HG03097 (cell line): ENCODE measurements at regions not wholly inside any gene's neighbourhood (a gene's known extent, or its start where the extent isn't known, plus 50 kb on each side); places are given as distances from the start of the nearest gene placed in this dataset.

Experiments
- ATAC-seq: cut with Tn5 transposase; IDR thresholded peaks from one replicate; pipeline ENCODE4 v1.9.1; 2021; ENCODE audit not compliant: unreplicated experiment, low FRiP score

DNA sequence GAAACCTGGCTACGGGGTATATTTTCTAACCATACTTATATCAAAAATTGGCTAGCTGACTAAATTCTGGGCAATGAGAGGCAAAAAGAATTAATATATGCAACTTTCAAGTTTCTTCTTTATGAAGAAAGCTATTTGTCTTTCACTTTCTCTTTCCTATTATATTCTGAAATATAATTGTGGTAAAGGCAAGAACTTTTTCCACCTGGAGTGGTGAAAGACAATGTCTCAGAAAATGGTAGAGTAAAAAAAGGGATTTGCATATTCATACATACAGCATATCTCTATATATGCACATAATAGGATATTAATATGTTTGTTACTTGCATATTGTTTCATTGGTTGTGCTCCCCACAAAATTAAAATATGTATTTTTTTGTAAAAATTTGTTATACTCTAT lies 793.8 kb downstream of the PLA2G4A start:
- no peak for ATAC-seq

DNA sequence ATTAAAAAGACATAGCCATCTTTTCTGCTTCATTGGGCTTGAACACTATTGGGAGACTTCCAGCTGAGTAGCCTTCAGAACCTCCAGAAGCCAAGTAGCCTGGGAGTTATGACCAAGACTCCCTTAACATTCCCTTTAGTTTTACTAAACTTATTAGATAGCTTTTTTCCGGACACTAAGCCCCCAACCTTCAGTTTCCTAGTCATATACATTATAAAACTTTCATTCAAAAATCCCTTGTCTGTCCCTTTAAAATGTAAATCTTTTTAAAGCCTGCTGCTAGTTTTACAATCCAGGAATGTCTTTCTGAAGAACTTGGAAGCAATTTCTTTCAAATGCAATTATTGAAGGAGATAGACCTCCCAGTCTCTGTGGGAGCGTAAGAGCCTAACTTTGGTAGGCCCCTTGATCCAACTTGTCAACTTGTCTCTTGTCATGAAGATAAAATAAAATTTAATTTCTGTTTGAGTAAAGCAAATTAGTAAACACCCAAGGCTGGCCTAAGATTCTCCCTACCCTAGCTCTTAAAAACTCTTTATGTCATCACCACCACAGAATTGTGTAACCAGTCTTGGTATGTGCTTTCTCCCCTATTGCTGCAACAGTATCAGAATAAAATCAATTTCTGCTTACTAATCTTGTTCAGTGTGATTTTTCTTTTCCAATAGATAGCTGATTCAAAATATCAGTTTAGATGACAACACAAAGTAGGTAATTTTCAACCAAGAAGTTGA lies 796.2 kb downstream of the PLA2G4A start:
- no peak for ATAC-seq

DNA sequence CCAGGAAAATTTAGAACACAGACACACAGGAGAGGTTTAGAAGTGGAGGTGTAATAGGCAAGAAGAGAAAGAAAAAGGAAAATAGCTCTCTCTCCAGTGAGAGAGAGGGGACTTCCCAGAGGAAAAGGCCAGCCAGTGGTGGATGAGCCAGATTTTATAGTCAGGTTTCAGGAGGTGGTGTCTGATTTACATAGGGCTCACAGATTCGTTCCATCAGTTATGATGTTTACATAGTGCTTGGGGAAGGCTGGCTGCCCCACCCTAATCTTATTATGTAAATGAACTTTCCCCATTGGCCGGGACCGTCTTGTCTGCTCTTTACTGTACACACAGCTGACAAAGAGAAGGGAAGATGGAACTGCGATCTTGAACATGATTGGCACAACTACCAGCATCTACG lies 797.3 kb downstream of the PLA2G4A start:
- ATAC-seq: no peak

DNA sequence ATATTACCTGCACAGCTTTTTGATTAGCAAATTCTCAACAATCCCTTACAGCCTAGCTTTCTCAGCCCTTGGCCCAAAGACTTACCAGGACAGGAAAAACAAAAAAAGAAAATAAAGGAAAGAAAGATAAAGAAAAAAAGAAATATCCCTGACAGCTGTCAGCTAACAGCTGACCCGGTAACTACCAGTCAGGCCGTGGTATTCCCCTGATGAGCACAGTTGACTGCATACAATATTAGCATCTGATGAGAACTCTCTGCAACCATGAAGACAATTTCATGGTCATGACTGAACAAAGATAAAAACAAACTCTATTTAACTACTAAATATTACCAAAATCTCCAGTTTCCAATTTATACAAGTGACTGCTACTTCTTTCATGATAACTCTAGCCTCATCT lies 798.8 kb downstream of the PLA2G4A start:
- no peak for ATAC-seq

DNA sequence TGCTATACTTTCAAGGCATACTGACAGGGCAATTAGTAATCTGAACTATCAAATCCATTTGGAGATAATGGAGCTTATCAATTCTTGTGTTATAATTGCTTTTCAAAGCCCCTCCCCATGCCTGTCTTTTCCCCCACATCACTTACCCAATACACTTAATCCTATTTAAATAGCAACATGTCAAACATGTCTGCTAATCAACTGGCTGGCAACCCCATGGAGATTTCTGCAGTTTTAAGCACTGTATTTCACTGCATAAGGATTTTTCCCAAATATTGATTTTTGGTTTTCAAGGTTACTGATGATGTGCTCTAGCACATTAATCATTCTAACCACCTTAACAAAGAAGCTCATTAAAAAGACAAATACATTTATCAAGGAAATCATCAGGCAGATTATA lies 800.3 kb downstream of the PLA2G4A start:
- no peak for ATAC-seq

DNA sequence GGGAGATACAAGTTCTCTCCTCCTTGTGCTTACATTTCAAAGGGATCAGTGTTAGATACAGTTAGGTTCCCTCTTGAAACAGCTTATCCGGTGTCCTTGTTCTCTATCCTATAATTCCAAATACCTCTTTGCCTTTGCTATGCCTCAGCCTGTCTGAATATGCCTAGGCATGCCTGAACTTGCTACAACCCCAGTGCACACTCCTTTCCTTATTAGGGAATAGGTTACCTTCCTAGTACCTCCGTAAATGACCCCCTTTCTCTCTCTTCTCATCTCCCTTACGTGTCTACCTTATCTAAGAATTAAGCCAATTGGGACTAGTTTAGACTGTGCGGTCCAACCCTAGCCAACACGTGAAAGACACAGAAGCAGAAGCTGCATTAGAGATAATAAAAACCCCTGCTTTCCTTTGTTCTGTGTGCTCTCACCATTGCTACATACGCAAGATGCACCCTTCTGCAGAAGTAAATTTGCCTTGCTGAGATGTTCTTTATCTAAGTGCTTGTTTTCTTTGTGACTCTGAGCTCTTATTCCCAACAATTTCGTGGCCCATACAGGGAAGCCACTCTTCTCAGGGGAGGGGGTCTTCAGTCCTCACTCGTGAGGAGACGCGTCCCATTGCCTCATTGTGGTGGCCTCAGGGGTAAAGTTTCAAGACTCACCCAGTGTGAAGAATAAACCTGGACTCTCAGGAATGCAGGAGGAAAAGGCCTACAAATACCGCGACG lies 802.1 kb downstream of the PLA2G4A start:
- no peak for ATAC-seq

DNA sequence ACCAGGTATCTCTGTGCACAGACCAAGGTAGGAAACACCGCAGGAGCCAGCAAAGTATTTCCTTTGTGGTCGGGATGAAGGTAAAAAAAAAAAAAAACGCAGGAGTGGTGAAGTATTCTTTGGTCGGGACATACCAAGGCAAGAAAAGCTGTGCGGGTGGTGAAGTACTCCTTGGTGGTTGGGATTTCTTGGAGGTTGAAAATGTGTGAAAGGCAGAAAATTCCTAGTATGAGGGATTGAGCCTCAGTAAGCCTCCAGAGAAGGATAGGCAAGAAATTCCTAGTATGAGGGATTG lies 802.6 kb downstream of the PLA2G4A start:
- no peak for ATAC-seq

- ATAC-seq: no peak
Measured at GRCh38 chr1:187631984-187632383, 803.2 kb downstream of the PLA2G4A start.

DNA sequence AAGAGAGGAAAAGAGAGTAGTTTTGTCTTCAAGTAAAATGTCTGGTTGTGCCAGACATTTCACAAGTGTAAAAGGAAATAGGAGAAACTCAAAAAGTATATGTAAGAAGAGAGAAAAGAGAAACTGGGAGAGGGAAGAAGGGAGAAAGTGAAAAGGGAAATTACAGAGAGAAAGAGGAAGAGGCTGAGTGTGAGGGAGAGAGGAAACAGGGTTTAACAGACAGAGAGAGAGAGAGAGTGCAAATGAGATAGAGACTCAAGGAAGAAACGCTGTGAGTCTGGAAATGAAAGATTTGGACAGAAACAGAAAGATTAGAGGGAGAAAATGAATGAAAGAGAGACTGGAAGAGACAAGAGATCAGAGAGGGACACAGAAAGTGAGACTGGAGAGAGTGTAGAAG lies 806.2 kb downstream of the PLA2G4A start:
- ATAC-seq: no peak

GRCh38 chr1:187638733-187639434 lies 810.1 kb downstream of the PLA2G4A start:
- no peak for ATAC-seq

GRCh38 chr1:187641015-187641414 lies 812.3 kb downstream of the PLA2G4A start:
- no peak for ATAC-seq

DNA sequence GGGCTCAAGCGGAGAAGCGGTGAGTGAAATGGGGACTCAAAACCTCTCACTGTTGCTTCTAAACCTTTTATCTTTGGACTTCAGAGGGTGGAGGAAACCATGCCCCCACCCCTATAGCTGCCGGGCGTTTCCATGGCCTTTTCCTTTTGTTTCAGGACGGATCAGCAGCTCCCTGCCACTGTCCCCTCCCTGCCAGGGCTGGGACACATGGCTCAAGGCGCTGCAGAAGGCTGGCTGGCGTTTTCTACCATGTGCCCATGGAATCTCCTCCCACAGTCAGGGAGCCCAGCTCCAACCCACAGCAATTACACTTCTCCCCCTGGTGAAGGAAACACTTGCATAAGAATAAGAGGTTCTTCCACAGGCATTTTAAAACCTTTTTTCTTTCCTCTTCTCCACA lies 812.7 kb downstream of the PLA2G4A start:
- no peak for ATAC-seq

GRCh38 chr1:187641907-187642306 lies 813.2 kb downstream of the PLA2G4A start:
- no peak for ATAC-seq

GRCh38 chr1:187645651-187646050 lies 816.9 kb downstream of the PLA2G4A start:
- no peak for ATAC-seq

DNA sequence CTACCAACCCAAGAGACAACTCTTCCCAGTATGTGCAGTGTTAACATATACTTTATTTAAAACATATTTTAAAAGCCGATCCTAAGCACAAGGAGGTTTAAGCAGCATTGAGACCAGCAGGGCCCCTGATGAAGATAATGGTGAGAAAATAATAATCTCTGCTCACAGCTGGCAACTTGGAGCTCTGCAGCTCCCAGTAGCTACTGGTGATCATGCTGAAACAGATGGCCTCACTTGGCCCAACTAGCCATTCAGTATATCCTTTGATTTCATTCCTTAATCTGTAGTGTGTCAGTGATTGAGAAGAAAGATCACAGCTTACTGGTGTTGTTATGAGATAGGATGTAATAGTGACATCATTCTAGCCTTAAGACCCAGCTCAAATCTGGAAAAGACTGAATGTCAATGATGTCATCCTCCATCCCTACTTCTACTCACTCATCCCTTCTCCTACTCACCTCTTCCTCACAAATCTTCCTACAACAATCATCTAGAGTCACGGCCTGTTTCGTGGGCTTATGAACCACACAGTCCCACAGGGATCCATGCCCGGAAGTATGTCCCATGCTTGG lies 817.9 kb downstream of the PLA2G4A start:
- ATAC-seq: no peak

- no peak for ATAC-seq
Measured at GRCh38 chr1:187648091-187648490, 819.3 kb downstream of the PLA2G4A start.

GRCh38 chr1:187654635-187655034 lies 825.9 kb downstream of the PLA2G4A start:
- no peak for ATAC-seq

DNA sequence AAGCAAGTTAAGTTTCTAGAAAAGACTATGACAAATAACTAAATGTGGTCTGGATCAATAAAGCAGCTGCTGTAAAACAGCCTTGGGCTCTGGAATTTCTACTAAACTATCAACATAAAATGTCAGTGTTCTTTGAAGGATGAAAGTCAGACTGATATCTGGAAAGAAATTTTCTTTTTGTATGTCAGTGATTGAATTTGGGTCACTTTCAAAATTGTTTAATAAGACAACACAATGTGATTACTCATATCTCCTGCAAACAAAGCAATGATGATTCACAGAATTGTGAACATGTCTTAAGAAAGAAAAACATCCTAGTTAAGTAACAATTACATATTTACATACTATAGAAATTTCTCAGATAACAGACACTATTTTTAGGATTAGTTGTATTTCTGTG lies 826.4 kb downstream of the PLA2G4A start:
- no peak for ATAC-seq

- no peak for ATAC-seq
Measured at GRCh38 chr1:187665483-187665882, 836.7 kb downstream of the PLA2G4A start.

DNA sequence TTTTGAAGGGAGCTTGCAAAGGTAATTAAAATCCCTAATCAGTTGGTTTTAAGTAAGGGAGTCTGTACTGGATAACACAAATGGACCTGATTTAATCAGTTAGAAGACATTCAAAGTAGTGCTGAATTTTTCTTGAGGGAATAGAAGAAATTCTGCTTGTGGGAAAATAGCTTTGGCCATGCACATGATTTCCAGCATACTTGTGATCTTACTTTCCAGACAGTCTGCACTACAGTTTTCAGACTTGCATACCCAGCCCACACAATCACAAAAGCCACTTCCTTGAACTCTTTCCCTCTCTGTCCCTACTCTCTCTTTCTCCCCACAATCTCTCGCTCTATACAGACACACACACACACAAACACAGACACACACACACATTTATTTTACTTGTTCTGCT lies 852.1 kb downstream of the PLA2G4A start:
- no peak for ATAC-seq

- no peak for ATAC-seq
Measured at GRCh38 chr1:187682112-187682511, 853.4 kb downstream of the PLA2G4A start.

DNA sequence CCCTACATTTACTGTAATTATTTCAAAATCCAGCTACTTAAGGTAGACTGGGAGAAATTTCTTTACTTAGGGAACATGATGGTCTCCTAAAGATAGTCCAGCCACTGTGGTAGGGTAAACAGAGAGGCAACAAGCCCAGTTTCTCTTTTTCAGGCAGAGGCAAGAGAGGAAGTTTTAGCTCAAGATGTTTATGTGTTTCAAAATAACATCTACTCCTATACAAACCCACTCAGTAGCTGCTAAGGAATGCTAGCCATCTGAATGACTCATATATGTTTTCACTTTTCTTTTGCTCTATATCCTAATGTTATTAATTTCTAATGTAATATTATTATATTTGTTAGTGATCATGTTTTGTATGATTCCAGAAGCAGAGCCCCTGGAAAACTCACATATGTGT lies 856.6 kb downstream of the PLA2G4A start:
- ATAC-seq: no peak
